ENCODE measurements at regions not wholly inside any gene's neighbourhood (a gene's known extent, or its start where the extent isn't known, plus 50 kb on each side); places are given as distances from the start of the nearest gene placed in this dataset.

DNA sequence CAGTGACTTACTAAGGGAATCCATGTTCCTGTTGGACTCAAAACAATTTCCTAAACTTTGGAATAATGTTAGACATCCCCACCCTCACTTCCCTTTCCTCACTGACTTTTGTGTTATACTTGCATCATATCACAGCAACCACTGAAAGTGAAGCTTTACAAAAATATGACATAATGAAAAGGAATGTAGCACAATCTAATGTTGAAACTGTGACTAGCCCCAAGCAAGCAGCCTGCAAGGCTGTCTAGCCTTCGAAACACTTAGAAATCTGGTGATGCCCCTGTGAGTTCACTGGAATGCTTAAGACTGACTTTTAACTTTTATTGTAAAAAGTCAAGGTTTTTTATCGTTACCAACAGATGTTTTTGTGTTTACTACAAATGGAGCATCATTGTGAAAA lies 203.7 kb upstream of the ZNF385D start:
- TF ChIP-seq POLR2AphosphoS5 (IDR thresholded peaks at IDR 0.05; ENCODE audit: low read depth, low read length) (no peak), TAF1 (IDR thresholded peaks at IDR 0.05; ENCODE audit: borderline replicate concordance, insufficient read depth, low read length) (no peak), SIN3A (IDR thresholded peaks at IDR 0.05; ENCODE audit: borderline replicate concordance, insufficient read depth, low read length) (no peak), FOXP2 (optimal IDR thresholded peaks at IDR 0.05; ENCODE audit: borderline replicate concordance, extremely low read depth, extremely low read length, insufficient read depth) (no peak)
- TF ChIP-seq, protein P1, sequence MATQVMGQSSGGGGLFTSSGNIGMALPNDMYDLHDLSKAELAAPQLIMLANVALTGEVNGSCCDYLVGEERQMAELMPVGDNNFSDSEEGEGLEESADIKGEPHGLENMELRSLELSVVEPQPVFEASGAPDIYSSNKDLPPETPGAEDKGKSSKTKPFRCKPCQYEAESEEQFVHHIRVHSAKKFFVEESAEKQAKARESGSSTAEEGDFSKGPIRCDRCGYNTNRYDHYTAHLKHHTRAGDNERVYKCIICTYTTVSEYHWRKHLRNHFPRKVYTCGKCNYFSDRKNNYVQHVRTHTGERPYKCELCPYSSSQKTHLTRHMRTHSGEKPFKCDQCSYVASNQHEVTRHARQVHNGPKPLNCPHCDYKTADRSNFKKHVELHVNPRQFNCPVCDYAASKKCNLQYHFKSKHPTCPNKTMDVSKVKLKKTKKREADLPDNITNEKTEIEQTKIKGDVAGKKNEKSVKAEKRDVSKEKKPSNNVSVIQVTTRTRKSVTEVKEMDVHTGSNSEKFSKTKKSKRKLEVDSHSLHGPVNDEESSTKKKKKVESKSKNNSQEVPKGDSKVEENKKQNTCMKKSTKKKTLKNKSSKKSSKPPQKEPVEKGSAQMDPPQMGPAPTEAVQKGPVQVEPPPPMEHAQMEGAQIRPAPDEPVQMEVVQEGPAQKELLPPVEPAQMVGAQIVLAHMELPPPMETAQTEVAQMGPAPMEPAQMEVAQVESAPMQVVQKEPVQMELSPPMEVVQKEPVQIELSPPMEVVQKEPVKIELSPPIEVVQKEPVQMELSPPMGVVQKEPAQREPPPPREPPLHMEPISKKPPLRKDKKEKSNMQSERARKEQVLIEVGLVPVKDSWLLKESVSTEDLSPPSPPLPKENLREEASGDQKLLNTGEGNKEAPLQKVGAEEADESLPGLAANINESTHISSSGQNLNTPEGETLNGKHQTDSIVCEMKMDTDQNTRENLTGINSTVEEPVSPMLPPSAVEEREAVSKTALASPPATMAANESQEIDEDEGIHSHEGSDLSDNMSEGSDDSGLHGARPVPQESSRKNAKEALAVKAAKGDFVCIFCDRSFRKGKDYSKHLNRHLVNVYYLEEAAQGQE (IDR thresholded peaks at IDR 0.05; ENCODE audit: insufficient read depth in 1 of 2, low read depth in 2 of 2, low read length in 2 of 2) = no peak

DNA sequence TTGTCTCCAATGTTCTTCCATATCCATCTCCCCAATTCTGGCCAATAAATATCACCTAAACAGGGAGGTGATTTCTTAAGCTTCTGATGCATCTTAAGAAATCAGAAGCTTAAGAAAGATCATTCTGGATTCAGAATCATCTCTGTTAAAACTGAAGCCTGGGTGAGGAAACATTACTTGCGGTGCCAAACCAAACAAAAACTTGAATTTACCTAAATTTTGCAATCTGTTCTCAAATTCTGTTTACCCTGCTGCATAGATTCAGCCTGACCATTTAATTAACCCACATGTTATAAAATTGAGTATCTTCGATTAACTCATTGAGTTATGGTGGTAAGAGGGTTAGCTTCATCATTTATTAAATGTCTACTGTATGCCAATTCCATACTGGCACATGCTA lies 204.4 kb upstream of the ZNF385D start:
- no peak for TF ChIP-seq FOXP2 (optimal IDR thresholded peaks at IDR 0.05; ENCODE audit: borderline replicate concordance, extremely low read depth, extremely low read length, insufficient read depth)
- TF ChIP-seq SIN3A (IDR thresholded peaks at IDR 0.05; ENCODE audit: borderline replicate concordance, insufficient read depth, low read length) = no peak
- no peak for TF ChIP-seq POLR2AphosphoS5 (IDR thresholded peaks at IDR 0.05; ENCODE audit: low read depth, low read length)
- TF ChIP-seq, protein P1 (IDR thresholded peaks at IDR 0.05; ENCODE audit: insufficient read depth in 1 of 2, low read depth in 2 of 2, low read length in 2 of 2) = no peak
- TF ChIP-seq TAF1 (IDR thresholded peaks at IDR 0.05; ENCODE audit: borderline replicate concordance, insufficient read depth, low read length) = no peak

DNA sequence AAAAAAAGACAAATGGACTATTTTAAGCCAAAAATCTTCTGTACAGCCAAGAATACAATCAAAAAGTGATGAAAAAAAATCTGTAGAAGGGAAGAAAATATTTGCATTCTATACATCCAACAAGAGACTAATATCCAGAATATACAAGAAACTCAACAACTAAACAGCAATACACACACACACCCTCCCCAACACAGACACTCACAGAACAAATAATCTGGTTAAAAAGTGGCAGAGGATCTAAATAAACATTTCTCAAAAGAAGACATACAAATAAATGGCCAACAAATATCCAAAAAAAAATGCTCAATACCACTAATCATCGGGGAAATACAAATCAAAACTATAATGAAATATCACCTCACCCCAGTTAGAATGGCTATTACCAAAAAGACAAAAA lies 209.0 kb upstream of the ZNF385D start:
- TF ChIP-seq, protein P1 (IDR thresholded peaks at IDR 0.05; ENCODE audit: insufficient read depth in 1 of 2, low read depth in 2 of 2, low read length in 2 of 2) = no peak
- TF ChIP-seq FOXP2 (optimal IDR thresholded peaks at IDR 0.05; ENCODE audit: borderline replicate concordance, extremely low read depth, extremely low read length, insufficient read depth) = no peak

DNA sequence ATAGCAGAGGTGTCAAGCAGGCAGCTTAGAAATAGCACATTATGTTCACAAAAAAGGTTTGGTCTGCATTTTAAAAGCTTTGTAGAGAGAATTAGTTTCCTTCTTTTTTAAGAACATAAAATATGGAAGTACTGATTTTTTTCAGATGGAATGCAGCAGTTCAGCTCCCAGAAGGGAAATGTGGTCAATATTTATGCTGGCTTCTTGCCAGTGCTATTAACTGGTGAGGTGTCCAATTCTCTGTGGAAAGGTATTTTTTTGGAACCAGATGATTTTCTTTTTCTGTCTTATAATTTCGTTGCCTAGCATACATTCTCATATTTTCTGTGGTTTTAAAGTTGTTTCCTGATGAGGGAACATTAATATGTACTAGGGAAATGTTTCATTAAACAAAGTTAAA lies 211.4 kb upstream of the ZNF385D start:
- no peak for TF ChIP-seq FOXP2 (optimal IDR thresholded peaks at IDR 0.05; ENCODE audit: borderline replicate concordance, extremely low read depth, extremely low read length, insufficient read depth)

DNA sequence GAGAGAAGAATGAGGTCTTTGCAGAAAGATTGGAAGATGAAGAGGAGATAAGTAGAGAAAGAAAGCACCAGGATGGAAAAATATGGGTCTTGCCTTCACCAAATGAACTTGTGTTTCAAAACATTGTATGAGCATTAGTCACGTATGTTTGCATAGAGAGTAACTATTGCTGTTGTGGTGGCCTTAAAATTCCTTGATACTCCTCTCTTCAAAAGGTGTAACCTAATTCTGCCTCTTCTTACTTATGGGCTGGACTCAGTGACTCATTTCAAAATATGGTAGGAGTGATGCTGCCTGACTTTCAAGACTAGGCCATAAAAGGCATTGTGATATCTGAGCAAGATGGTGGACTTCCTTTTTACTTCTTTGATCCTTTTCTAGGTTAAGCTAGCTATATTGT lies 228.7 kb upstream of the ZNF385D start:
- TF ChIP-seq FOXP2 (optimal IDR thresholded peaks at IDR 0.05; ENCODE audit: borderline replicate concordance, extremely low read depth, extremely low read length, insufficient read depth) = no peak

DNA sequence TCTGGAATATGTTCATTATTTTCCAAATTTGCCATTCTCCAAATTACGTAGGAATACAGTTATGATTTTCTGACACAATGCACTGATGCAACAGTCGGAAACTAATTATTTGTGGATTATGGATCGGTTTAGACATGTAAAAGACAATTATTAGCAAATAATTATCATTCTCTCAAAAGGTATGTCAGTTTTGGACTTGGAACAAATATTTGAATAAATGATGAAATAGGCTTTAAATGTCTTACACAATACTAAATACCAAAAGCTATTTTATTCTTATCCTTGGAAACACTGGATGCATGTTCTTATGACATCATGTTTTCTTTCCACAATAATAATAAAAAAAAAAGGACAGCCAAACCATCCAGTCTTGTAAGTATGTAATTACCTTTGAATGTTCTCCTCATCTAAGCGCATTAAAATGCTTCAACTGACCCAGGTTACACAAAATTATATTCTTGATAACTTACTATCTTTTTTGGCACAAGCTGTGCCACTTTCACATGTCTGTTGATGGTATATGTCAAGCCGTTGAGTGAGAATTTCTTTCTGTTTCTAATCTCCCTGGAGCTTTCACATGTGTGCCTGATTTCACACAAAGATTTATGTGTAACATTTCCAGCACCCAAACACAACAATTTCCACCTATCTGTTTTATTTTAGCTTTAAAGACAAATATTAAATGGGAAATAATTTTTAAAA lies 238.5 kb upstream of the ZNF385D start:
- TF ChIP-seq TAF1 (IDR thresholded peaks at IDR 0.05; ENCODE audit: borderline replicate concordance, insufficient read depth, low read length) (no peak), FOXP2 (optimal IDR thresholded peaks at IDR 0.05; ENCODE audit: borderline replicate concordance, extremely low read depth, extremely low read length, insufficient read depth) (no peak), POLR2AphosphoS5 (IDR thresholded peaks at IDR 0.05; ENCODE audit: low read depth, low read length) (no peak), SIN3A (IDR thresholded peaks at IDR 0.05; ENCODE audit: borderline replicate concordance, insufficient read depth, low read length) (no peak)
- TF ChIP-seq, protein P1 (IDR thresholded peaks at IDR 0.05; ENCODE audit: insufficient read depth in 1 of 2, low read depth in 2 of 2, low read length in 2 of 2) = no peak
